GM21737 (cell line): ENCODE measurements at regions not wholly inside any gene's neighbourhood (a gene's known extent, or its start where the extent isn't known, plus 50 kb on each side); places are given as distances from the start of the nearest gene placed in this dataset.

Experiments used
- ATAC-seq: cut with Tn5 transposase; IDR thresholded peaks from one replicate; pipeline ENCODE4 v1.9.1; 2021; ENCODE audit warnings: mild to moderate bottlenecking, moderate library complexity; ENCODE audit not compliant: unreplicated experiment

DNA sequence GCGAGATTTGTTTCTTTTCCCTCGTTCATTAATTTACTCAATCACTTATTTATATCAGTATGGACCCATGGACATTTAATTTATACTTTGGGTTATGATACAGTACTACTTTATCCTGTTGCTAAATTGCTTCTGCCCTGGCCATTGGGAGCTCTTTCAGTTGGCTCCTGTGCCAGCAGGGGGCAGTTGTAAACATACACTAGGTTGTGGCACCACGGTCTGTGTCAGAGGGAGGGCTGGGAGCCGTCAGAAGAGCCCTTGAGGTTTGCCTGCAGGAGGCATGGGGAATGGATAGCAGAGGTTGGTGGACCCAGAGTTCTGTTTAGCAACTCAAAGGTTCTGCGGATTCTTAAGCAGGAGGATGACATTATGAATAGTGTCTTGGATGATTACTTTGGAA lies 94.3 kb downstream of the ERCC5 start:
- ATAC-seq: no peak

DNA sequence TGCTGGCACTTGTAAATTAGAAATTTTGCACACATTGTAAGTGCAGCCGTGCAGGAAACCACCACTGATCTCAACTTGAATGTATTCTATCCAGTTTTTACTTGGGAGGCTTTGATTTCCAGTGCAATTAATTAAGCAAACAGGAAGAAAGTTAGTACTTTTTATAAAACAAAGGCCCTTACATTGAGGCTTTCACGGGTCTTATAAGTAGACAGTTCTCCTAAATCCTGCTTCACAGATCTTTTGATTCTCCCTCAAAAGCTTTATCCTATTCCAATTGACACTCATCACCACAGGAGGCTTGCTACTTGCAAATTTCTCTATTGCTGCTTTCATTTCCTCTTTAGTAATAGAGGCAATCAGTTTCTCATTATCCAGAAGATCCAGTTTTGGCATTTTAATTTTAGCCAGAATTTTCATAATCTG lies 90.1 kb downstream of the ERCC5 start:
- no peak for ATAC-seq

DNA sequence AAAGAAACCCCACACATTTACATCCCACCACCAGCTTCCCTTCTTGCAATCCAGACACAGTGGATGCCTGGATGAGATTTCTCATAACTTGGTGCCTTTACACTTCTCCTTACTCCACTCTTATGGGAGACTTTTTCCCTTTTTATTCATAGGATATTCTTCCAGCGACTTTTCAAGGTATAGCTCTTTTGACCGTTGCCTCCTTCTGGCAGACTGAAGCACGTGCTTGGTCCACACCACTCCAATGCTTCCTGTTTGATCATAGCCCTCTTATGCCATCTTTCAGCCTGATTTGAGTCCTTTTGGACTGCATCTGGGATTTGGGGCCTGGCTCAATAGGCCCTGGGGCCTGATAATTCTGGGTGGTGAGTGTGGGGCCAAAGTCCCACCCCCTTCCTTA lies 87.7 kb downstream of the ERCC5 start:
- no peak for ATAC-seq

DNA sequence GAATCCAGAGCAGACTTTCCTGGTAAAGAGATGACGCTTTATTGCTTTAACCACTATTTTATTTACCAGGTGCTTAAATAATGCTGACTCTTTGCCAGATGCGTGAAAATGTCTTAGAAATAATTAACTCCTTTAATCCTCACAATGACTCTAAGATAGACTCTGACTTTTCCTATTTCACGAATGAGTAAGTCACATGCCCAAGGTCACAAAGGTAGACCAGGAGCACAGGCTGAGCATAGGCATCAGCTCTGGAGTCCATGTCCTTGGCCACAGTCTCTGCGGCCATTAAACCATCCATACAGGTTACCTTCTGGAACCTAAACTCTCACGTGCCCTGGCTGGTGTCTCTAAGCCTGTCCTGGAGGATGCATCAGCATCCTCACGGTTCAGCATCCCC lies 87.3 kb downstream of the ERCC5 start:
- ATAC-seq: no peak

DNA sequence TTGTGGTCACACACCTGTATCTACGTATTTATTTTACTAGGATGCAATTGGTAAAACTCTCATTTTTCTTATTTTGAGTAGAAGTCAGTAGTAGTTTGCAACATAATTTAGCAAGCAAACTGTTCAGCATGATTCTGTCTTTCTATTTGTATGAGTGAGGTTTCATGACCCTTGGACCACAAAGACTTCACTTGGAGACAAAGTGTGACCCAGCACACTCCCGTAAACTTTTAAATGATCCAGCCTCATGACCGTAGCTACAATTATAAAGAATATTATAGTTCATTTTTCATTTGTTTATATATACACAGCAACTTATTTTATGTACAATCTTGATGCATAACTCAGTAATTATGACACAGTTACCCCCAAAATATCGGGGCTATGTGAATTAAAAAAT lies 86.5 kb downstream of the ERCC5 start:
- no peak for ATAC-seq

DNA sequence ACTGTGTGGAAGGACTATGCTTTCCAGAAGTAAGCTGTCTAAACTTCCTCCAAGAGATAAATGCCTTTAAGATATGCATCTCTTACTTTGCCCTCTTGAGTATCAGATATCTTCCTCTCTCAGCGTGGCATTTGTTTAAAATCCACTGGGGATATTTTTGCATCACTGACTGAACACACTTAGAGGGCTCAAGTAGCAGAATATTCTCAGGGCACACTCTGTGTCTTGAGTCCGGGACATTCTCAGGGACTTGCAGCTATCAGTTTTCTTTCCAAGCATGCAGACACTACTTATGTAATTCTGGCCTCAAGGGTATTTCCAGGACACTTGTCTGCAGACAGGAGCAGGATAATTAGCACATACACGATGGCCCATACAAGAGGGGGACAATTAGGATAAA lies 84.7 kb downstream of the ERCC5 start:
- no peak for ATAC-seq

DNA sequence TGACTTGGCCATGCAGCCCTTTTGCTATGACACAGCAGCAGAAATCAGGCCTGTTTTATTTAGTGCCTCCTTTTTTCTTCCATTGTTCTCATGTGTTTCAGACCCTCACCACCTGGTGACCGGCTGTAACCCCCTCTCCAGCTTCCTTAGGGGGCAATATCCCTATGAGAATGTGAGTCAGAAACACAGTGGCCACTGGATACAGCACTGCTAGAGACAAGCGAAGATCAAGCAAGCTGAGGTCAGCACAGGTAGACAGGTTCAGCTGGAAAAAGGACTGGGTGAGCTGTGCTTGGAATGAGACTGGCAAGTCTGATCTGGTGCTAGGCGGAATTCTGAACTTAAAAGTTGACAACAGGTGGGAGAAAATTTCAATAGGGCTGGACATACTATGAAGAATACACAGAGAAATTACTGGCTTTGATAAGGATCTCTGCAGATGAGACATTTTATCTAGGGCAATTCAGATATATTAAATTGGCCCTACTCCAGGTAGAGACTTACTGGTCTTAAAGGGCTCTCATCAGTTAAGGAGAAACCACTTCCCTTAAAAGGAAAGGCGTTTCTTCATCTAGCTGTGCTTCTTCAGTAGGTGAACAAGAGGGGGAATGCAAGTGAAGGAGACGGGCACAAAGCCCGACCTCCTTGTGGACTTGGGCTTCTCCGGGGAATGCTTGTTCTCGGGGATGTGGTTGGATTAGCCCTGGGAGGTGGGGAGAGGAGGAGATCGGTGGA lies 83.3 kb downstream of the ERCC5 start:
- no peak for ATAC-seq
